Calu3 (cell line): ENCODE measurements at regions not wholly inside any gene's neighbourhood (a gene's known extent, or its start where the extent isn't known, plus 50 kb on each side); places are given as distances from the start of the nearest gene placed in this dataset.

Source experiments
- BruUV-seq: library from RNA; stranded (reverse); fragments of 400-500 nt; replicated peaks from 2 replicates; lab custom pipeline; 2021; lab: Mats Ljungman, UMichigan
- CTCF ChIA-PET: fragments of 300-600 bp; sonication (Branson Sonifier 250); formaldehyde crosslinking; loops from one replicate; lab custom pipeline; 2022; ENCODE audit warnings: antibody characterized with exemption; lab: Charles Lee
- DNase-seq: peaks from one replicate; pipeline ENCODE4 v3.0.0; 2022
- H3K27ac Mint-ChIP-seq: one replicate; pipeline ENCODE4 v1.8.0; 2022; ENCODE audit warnings: mixed read lengths; ENCODE audit not compliant: unreplicated experiment
- H3K27me3 Mint-ChIP-seq: one replicate; pipeline ENCODE4 v1.8.0; 2022; ENCODE audit warnings: mixed read lengths; ENCODE audit not compliant: unreplicated experiment
- H3K36me3 Mint-ChIP-seq: one replicate; pipeline ENCODE4 v1.8.0; 2022; ENCODE audit warnings: mild to moderate bottlenecking, moderate library complexity, mixed read lengths; ENCODE audit not compliant: insufficient read depth, unreplicated experiment
- H3K4me1 Mint-ChIP-seq: one replicate; pipeline ENCODE4 v1.8.0; 2022; ENCODE audit warnings: mild to moderate bottlenecking, low read depth, mixed read lengths; ENCODE audit not compliant: unreplicated experiment
- H3K4me3 Mint-ChIP-seq: one replicate; pipeline ENCODE4 v1.8.0; 2022; ENCODE audit warnings: mild to moderate bottlenecking, low read depth, moderate library complexity, mixed read lengths; ENCODE audit not compliant: unreplicated experiment
- H3K9me3 Mint-ChIP-seq: one replicate; pipeline ENCODE4 v1.8.0; 2022; ENCODE audit warnings: low read depth, mixed read lengths; ENCODE audit not compliant: unreplicated experiment
- intact Hi-C: fragments of 100-400 bp; cut with micrococcal nuclease; formaldehyde crosslinking; loops from one replicate; pipeline ENCODE4 v1.10.0; 2022; ENCODE audit not compliant: unreplicated experiment
- TF ChIP-seq, protein P1 (sequence below): fragments of 200-600 bp; IDR thresholded peaks from one replicate; pipeline ENCODE4 v1.8.0; 2022; ENCODE audit warnings: antibody characterized with exemption; ENCODE audit not compliant: unreplicated experiment

DNA sequence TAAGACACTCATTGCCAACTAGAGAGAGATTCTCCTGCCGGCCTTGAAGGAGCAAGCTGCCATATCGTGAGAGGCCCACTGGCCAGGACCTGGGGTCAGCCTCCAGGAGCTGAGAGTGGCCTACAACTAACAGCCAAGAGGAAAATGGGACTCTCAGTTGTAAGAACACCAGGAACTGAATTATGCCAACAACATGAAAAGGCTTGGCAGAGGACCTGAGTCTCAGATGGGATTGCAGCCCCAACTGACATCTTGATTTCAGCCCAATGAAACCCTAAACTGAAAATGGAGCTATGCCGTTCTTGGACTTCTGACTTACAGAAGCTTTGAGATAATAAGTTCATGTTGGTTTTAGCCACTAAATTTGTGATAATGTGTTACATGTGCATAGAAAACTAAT lies 193.5 kb upstream of the LRFN2 start:
- intact Hi-C loops, result no loop called here
- Mint-ChIP-seq H3K27me3 (peaks cover 12% of the 10 kb centered on the region), H3K4me1 (no peaks in the 10 kb centered on the region), H3K4me3 (no peak overlapping the region), H3K9me3 (no peaks in the 10 kb centered on the region), H3K36me3 (no peaks in the 10 kb centered on the region), H3K27ac (no peak overlapping the region)
- DNase-seq, result no peak
- no TSS peak for BruUV-seq
- TF ChIP-seq, protein P1, sequence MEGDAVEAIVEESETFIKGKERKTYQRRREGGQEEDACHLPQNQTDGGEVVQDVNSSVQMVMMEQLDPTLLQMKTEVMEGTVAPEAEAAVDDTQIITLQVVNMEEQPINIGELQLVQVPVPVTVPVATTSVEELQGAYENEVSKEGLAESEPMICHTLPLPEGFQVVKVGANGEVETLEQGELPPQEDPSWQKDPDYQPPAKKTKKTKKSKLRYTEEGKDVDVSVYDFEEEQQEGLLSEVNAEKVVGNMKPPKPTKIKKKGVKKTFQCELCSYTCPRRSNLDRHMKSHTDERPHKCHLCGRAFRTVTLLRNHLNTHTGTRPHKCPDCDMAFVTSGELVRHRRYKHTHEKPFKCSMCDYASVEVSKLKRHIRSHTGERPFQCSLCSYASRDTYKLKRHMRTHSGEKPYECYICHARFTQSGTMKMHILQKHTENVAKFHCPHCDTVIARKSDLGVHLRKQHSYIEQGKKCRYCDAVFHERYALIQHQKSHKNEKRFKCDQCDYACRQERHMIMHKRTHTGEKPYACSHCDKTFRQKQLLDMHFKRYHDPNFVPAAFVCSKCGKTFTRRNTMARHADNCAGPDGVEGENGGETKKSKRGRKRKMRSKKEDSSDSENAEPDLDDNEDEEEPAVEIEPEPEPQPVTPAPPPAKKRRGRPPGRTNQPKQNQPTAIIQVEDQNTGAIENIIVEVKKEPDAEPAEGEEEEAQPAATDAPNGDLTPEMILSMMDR, result no peak
- CTCF ChIA-PET, result interaction anchor here (0.6 to 0.7 kb wide), 2 partner anchors 22 to 202 kb away, joined by 3 to 4 read pairs; no protein-coding TSS in a partner anchor

DNA sequence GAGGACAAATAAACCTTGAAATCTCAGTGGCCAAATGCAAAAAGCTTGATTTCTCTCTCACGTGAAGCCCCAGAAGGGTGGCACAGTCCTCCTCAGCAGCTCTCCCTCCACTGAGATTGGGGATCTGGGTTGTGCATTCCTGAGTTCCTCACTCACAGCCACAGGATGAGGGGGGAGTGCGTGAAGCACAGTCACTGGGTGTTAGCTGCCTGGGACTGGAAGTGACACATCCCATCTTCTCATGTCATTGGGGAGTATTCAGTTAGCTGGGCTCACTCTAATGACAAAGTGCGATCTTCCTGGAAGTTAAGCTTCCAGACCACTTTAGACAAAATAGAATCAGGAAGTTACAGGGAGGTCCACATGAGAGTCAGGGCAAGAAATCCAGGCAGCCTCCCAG lies 192.2 kb upstream of the LRFN2 start:
- CTCF ChIA-PET, result no interaction called here
- DNase-seq, result no peak
- Mint-ChIP-seq H3K4me1 (no peaks in the 10 kb centered on the region), H3K9me3 (no peaks in the 10 kb centered on the region), H3K36me3 (no peaks in the 10 kb centered on the region), H3K27me3 (no peaks in the 10 kb centered on the region), H3K4me3 (no peak overlapping the region), H3K27ac (no peak overlapping the region)
- TF ChIP-seq, protein P1, result no peak
- BruUV-seq, result no TSS peak
- intact Hi-C loops, result no loop called here

DNA sequence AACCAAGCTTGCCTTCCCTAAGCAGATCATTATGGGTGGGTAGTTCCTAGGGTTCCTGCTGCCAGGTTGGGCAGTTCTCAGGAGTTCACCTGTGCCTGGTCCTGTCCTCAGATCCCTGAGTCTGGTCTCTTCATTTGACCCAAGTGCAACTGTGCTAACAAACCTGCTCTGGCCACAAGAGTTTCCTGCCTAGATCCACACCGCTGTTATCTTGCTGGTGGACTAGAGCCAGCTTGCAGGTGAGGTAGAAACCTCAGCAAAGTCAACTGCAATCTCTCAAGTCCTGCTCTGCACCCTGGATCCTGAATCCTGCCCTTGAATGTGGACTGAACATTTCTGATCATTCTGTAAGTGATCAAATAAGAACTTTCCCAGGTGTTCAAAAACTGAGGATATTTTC lies 191.8 kb upstream of the LRFN2 start:
- H3K4me3 Mint-ChIP-seq, result no peak overlapping the region
- no peaks in the 10 kb centered on the region for H3K9me3 Mint-ChIP-seq
- BruUV-seq, result no TSS peak
- CTCF ChIA-PET, result no interaction called here
- no peaks in the 10 kb centered on the region for H3K27me3 Mint-ChIP-seq
- TF ChIP-seq, protein P1, result no peak
- DNase-seq, result no peak
- H3K36me3 Mint-ChIP-seq, result no peaks in the 10 kb centered on the region
- no peak overlapping the region for H3K27ac Mint-ChIP-seq
- H3K4me1 Mint-ChIP-seq, result no peaks in the 10 kb centered on the region
- intact Hi-C loops, result no loop called here

DNA sequence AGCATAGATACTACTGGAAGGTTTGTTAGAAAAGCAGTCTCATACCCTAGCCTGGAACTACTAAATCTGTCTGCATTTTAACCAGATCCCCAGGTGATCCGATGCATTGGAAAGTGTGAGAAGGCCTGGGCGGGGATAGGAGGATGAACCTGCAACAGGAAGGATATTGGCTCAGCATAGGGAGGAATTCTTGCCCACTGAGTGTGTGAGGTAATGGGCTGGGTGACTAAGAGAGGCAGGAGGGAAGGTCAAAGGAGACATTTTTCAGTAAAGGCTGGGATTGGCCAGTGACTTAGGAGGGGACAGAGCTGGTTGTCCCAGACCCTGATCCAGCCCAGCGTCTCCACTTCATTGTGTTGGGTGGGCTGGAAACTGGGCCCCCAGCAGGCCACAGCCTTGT lies 191.0 kb upstream of the LRFN2 start:
- TF ChIP-seq, protein P1, result no peak
- no peaks in the 10 kb centered on the region for H3K4me1 Mint-ChIP-seq

More for the DNA sequence above, 191.0 kb upstream of the LRFN2 start:
- no peak for DNase-seq
- Mint-ChIP-seq H3K4me3 (no peak overlapping the region), H3K9me3 (no peaks in the 10 kb centered on the region), H3K27me3 (peaks cover 1% of the 10 kb centered on the region), H3K36me3 (no peaks in the 10 kb centered on the region), H3K27ac (no peak overlapping the region)
- intact Hi-C loops, result no loop called here
- BruUV-seq, result no TSS peak
- CTCF ChIA-PET, result no interaction called here
